GM12891 (cell line): ENCODE measurements at regions not wholly inside any gene's neighbourhood (a gene's known extent, or its start where the extent isn't known, plus 50 kb on each side); places are given as distances from the start of the nearest gene placed in this dataset.

Experiments
- POLR2A ChIP-seq: IDR thresholded peaks from 2 replicates; pipeline ENCODE4 v1.6.1; 2011; ENCODE audit warnings: low read depth, low read length, control low read depth
- POLR2AphosphoS5 ChIP-seq: IDR thresholded peaks from 2 replicates; pipeline ENCODE4 v1.6.1; 2011; ENCODE audit warnings: low read depth, low read length, control low read depth

- no peak for TF ChIP-seq POLR2AphosphoS5
- no peak for TF ChIP-seq POLR2A
Observed at GRCh38 chr9:103215197-103215596, 220.1 kb downstream of the CYLC2 start.
